Gastrocnemius medialis (tissue), 4 donors: ENCODE measurements at regions not wholly inside any gene's neighbourhood (a gene's known extent, or its start where the extent isn't known, plus 50 kb on each side); places are given as distances from the start of the nearest gene placed in this dataset.
A peak's percentile ranks its signal among the peaks of the same experiment; 100 is the strongest.

Experiments
- CTCF ChIP-seq, 5 experiments: fragments of 450-650 bp in 3 of 5; fragments of 200-600 bp in 2 of 5; sonication (generic) in 2 of 5; IDR thresholded peaks in 4 of 5; conservative IDR thresholded peaks in 1 of 5; 1 replicate in 4 of 5; 2 replicates in 1 of 5; pipeline ENCODE4 v1.5.1; 2016 to 2019; ENCODE audit warnings: antibody characterized with exemption in 5 of 5, mild to moderate bottlenecking in 3 of 5, moderate library complexity in 3 of 5
- POLR2A ChIP-seq, 2 donors: fragments of 450-650 bp; IDR thresholded peaks; one replicate each; pipeline ENCODE4 v1.6.1; 2017; ENCODE audit warnings: antibody characterized with exemption in 2 of 2, mild to moderate bottlenecking in 2 of 2, moderate library complexity in 2 of 2

- no peak for TF ChIP-seq POLR2A (IDR thresholded peaks at IDR 0.05)
- TF ChIP-seq CTCF (IDR thresholded peaks at IDR 0.05 in 4 of 5, conservative IDR thresholded peaks at IDR 0.05 in 1 of 5): peak; percentile 49 to 68 (median 58)
These were observed 124.6 kb downstream of the ARRDC4 start for GRCh38 chr15:98085003-98085639.
